ENCODE measurements at regions not wholly inside any gene's neighbourhood (a gene's known extent, or its start where the extent isn't known, plus 50 kb on each side); places are given as distances from the start of the nearest gene placed in this dataset.
A peak's percentile ranks its signal among the peaks of the same experiment; 100 is the strongest.

DNA sequence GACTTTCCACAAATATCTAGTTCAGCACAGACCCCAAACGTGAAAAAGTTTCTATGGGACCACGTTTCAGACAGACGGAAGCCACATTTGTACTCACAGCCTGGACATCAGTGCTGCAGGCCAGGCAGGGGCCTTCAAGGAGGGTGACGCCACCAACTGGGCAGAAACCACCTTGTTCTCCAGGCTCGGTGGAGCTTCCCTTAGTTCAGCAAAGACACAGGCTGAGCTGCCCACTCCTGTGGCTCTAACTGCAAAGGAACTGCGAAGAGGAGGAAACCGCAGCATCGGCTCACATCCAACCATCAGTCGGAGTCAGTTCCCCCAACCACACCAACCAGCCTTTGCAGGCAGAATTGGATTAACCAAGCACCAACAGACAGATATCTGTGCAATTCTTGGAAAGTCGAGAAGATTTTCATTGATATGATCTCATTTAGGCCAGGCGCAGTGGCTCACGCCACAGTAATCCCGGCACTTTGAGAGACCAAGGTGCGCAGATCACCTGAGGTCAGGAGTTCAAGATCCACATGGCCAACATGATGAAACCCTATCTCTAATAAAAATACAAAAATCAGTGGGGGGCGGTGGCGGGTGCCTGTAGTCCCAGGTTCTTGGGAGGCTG lies 73.3 kb upstream of the CNEP1R1 start:
- Histone ChIP-seq H3K79me2 (ENCODE audit: insufficient read depth, low read length) (no peaks in the 10 kb centered on the region), H3K4me2 (replicated peaks; ENCODE audit: extremely low read depth, low read length, poor library complexity, severe bottlenecking) (no peak overlapping the region), H3K9me3 (replicated peaks in 1 of 2; ENCODE audit: control insufficient read depth in 1 of 2, insufficient read depth in 1 of 2, low read length in 2 of 2) (no peaks in the 10 kb centered on the region), H3K27me3 (ENCODE audit: control insufficient read depth in 2 of 2, insufficient read depth in 2 of 2, low read length in 2 of 2) (no peaks in the 10 kb centered on the region), H3K4me1 (ENCODE audit: control insufficient read depth in 1 of 2, insufficient read depth in 2 of 2, low read length in 2 of 2) (no peaks in the 10 kb centered on the region), H3K4me3 (replicated peaks in 1 of 3; ENCODE audit: low read depth in 2 of 3, low read length in 3 of 3) (no peak overlapping the region), H3K9ac (ENCODE audit: insufficient read depth, low read length, poor library complexity, severe bottlenecking) (no peak overlapping the region), H4K20me1 (ENCODE audit: insufficient read depth, low read length) (no peaks in the 10 kb centered on the region), H3K36me3 (replicated peaks in 1 of 2; ENCODE audit: control insufficient read depth in 1 of 2, insufficient read depth in 2 of 2, low read length in 2 of 2) (no peaks in the 10 kb centered on the region), H2AFZ (ENCODE audit: insufficient read depth, low read depth, low read length, poor library complexity, severe bottlenecking) (no peak overlapping the region), H3K27ac (ENCODE audit: low read depth in 1 of 2, low read length in 2 of 2) (no peak overlapping the region)
- no peak for DNase-seq
- TF ChIP-seq, protein P1, sequence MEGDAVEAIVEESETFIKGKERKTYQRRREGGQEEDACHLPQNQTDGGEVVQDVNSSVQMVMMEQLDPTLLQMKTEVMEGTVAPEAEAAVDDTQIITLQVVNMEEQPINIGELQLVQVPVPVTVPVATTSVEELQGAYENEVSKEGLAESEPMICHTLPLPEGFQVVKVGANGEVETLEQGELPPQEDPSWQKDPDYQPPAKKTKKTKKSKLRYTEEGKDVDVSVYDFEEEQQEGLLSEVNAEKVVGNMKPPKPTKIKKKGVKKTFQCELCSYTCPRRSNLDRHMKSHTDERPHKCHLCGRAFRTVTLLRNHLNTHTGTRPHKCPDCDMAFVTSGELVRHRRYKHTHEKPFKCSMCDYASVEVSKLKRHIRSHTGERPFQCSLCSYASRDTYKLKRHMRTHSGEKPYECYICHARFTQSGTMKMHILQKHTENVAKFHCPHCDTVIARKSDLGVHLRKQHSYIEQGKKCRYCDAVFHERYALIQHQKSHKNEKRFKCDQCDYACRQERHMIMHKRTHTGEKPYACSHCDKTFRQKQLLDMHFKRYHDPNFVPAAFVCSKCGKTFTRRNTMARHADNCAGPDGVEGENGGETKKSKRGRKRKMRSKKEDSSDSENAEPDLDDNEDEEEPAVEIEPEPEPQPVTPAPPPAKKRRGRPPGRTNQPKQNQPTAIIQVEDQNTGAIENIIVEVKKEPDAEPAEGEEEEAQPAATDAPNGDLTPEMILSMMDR (IDR thresholded peaks at IDR 0.05) = no peak
- Mint-ChIP-seq H3K9me3 (peaks cover 0 to 1% (median 0%) of the 10 kb centered on the region in 7 donors), H3K36me3 (no peaks in the 10 kb centered on the region), H3K4me1 (no peaks in the 10 kb centered on the region), H3K27me3 (ENCODE audit: low read depth in 3 of 3) (peaks cover 2 to 8% (median 8%) of the 10 kb centered on the region in 3 donors), H3K27ac (peak overlapping the region in 1 of 7 donors; percentile 56), H3K4me3 (no peak overlapping the region)
- WGBS (ENCODE audit: insufficient coverage) = 88% methylated on average over 9 of the region's 16 CpGs
- intact Hi-C loops (cut with micrococcal nuclease) = no loop called here

DNA sequence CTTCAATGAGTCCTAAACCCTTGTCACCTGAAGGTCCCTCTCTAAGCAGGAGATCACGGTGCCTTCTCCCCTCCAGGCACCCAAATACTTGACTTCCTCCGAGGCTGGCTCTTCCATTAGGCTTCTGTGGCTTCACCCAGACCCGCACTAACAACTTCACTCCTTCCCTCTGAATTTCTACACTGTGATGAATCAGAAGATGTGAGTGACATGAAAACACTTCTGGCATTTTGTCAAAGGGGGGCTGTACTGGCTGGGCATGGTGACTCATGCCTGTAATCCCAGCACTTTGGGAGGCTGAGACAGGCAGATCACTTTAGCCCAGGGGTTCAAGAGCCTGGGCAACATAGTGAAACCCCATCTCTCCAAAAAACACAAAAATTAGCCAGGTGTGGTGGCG lies 72.6 kb upstream of the CNEP1R1 start:
- H3K36me3 Mint-ChIP-seq = no peaks in the 10 kb centered on the region
- TF ChIP-seq, protein P1 (IDR thresholded peaks at IDR 0.05) = no peak
- no peak overlapping the region for H3K4me2 ChIP-seq (replicated peaks; ENCODE audit: extremely low read depth, low read length, poor library complexity, severe bottlenecking)
- no peak overlapping the region for H2AFZ ChIP-seq (ENCODE audit: insufficient read depth, low read depth, low read length, poor library complexity, severe bottlenecking)
- H3K27ac Mint-ChIP-seq = peak overlapping the region in 1 of 7 donors; percentile 5
- no peaks in the 10 kb centered on the region for H3K79me2 ChIP-seq (ENCODE audit: insufficient read depth, low read length)
- 100% methylated on average over 2 of the region's 4 CpGs for WGBS (ENCODE audit: insufficient coverage)
- H3K27me3 ChIP-seq (ENCODE audit: control insufficient read depth in 2 of 2, insufficient read depth in 2 of 2, low read length in 2 of 2) = no peaks in the 10 kb centered on the region
- no peak overlapping the region for H3K9ac ChIP-seq (ENCODE audit: insufficient read depth, low read length, poor library complexity, severe bottlenecking)
- H4K20me1 ChIP-seq (ENCODE audit: insufficient read depth, low read length) = no peaks in the 10 kb centered on the region
- H3K4me1 ChIP-seq (ENCODE audit: control insufficient read depth in 1 of 2, insufficient read depth in 2 of 2, low read length in 2 of 2) = no peaks in the 10 kb centered on the region
- peaks cover 2 to 8% (median 4%) of the 10 kb centered on the region in 3 donors for H3K27me3 Mint-ChIP-seq (ENCODE audit: low read depth in 3 of 3)
- H3K9me3 Mint-ChIP-seq = peaks cover 0 to 1% (median 0%) of the 10 kb centered on the region in 7 donors
- no peak overlapping the region for H3K4me3 Mint-ChIP-seq
- H3K9me3 ChIP-seq (replicated peaks in 1 of 2; ENCODE audit: control insufficient read depth in 1 of 2, insufficient read depth in 1 of 2, low read length in 2 of 2) = no peaks in the 10 kb centered on the region
- DNase-seq = no peak
- intact Hi-C loops (cut with micrococcal nuclease) = no loop called here
- no peaks in the 10 kb centered on the region for H3K4me1 Mint-ChIP-seq
- no peaks in the 10 kb centered on the region for H3K36me3 ChIP-seq (replicated peaks in 1 of 2; ENCODE audit: control insufficient read depth in 1 of 2, insufficient read depth in 2 of 2, low read length in 2 of 2)
- H3K27ac ChIP-seq (ENCODE audit: low read depth in 1 of 2, low read length in 2 of 2) = no peak overlapping the region
- H3K4me3 ChIP-seq (replicated peaks in 1 of 3; ENCODE audit: low read depth in 2 of 3, low read length in 3 of 3) = no peak overlapping the region

Measured in CD14-positive monocyte (primary cell).